ENCODE measurements at regions not wholly inside any gene's neighbourhood (a gene's known extent, or its start where the extent isn't known, plus 50 kb on each side); places are given as distances from the start of the nearest gene placed in this dataset.

DNA sequence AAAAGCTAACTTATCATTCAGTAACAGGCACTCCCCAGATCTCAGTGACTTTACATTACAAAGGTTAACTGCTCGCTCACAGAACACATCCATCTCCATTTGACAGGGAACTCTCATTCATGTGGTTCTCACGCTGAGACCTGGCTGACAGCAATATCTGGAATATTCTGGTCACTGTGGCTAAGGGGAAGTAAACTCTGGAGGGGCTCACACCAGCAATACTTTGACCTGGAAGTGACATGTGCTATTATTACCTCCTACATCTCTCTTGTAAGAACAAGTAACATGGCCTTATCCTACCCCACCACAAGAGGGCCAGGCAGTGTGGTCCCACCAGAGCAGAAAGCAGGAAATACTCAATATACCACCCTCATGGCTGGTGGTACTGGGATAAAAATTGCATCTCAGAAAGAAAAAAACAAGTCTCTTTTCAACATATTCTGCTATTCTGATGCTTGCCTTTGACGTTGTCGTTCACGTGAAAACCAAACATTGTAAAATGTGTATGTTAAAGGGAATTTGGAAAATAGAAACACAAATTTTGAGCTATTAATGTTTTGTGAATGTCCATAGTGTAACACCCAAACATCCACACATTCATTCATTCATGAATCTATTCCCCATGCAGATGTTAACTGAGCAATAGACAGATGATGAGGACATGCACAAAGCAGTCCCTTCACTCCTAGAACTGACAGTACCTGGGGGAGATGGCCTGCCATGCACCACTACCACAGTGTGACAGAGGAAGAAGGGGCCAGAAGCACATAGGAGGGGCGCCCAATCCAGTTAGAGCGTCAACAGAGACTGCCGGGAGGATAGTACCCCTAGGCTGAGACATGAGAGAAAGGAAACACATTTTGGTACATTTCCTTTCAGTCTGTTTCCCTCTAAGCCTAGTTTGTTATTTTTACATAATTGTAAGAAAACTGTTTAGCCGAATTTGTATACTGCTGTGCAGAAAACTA lies 166.0 kb upstream of the SP4 start:
- in situ Hi-C loops (cut with HindIII; ENCODE audit: low sequenced_read_pairs) = no loop called here
- DNase-seq (ENCODE audit: low read depth, low spot score) = peak; percentile 13

DNA sequence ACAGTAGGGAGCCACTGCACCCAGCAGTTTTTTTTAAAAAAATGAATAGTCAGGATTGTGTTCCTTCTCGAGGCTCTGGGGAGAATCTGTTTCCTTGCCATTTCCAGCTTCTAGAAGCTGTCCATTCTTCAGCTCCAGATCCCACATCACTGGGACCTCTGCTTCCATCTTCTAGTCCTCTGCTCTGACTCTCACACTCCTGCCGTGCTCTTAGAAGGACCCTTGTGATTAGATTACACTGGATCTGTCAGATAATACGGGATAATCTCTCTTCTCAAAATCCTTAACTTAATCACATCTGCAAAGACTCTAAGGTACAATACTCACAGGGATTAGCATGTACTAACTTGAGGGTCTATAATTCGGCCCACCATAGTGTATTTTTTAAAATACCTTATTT lies 158.9 kb upstream of the SP4 start:
- TF ChIP-seq, protein P1, sequence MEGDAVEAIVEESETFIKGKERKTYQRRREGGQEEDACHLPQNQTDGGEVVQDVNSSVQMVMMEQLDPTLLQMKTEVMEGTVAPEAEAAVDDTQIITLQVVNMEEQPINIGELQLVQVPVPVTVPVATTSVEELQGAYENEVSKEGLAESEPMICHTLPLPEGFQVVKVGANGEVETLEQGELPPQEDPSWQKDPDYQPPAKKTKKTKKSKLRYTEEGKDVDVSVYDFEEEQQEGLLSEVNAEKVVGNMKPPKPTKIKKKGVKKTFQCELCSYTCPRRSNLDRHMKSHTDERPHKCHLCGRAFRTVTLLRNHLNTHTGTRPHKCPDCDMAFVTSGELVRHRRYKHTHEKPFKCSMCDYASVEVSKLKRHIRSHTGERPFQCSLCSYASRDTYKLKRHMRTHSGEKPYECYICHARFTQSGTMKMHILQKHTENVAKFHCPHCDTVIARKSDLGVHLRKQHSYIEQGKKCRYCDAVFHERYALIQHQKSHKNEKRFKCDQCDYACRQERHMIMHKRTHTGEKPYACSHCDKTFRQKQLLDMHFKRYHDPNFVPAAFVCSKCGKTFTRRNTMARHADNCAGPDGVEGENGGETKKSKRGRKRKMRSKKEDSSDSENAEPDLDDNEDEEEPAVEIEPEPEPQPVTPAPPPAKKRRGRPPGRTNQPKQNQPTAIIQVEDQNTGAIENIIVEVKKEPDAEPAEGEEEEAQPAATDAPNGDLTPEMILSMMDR (IDR thresholded peaks at IDR 0.05; ENCODE audit: low read depth, low read length) = no peak
- in situ Hi-C loops (cut with HindIII; ENCODE audit: low sequenced_read_pairs) = no loop called here
- no peak for DNase-seq (ENCODE audit: low read depth, low spot score)

More for the DNA sequence above, 166.0 kb upstream of the SP4 start:
- TF ChIP-seq, protein P1 (IDR thresholded peaks at IDR 0.05; ENCODE audit: low read depth, low read length) = peak; percentile 55
- no peak overlapping the region for H3K4me3 ChIP-seq (ENCODE audit: low read depth, low read length)

DNA sequence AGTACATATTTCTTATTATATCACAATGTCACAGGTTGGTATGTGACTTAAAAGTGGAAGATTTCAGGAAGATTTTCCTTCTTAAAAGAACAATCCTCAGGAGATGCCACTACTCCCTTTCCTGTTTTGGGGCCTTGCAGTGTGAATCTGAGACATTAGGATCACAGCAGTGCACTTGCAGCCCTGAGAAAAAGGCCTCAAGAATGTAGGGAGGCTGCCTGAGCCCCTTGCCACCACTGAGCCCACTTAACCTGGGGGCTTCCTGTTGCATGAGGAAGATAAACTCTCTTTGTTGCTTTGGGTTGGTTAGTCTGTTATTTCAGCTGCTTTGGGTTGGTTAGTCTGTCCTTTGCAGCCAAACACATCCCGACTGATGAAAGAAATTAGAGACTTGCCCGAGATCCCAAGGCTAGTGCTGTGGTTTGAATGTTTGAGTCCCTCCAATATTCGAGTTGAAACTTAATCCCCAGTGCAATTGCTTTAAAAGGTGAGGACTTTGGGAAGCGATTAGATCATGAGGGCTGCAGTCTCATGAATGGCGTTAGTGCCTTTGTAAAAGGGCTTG lies 151.3 kb upstream of the SP4 start:
- in situ Hi-C loops (cut with HindIII; ENCODE audit: low sequenced_read_pairs) = no loop called here
- DNase-seq (ENCODE audit: low read depth, low spot score) = no peak
- H3K4me3 ChIP-seq (ENCODE audit: low read depth, low read length) = no peak overlapping the region
- TF ChIP-seq, protein P1 (IDR thresholded peaks at IDR 0.05; ENCODE audit: low read depth, low read length) = no peak

More for the DNA sequence above, 158.9 kb upstream of the SP4 start:
- no peak overlapping the region for H3K4me3 ChIP-seq (ENCODE audit: low read depth, low read length)

DNA sequence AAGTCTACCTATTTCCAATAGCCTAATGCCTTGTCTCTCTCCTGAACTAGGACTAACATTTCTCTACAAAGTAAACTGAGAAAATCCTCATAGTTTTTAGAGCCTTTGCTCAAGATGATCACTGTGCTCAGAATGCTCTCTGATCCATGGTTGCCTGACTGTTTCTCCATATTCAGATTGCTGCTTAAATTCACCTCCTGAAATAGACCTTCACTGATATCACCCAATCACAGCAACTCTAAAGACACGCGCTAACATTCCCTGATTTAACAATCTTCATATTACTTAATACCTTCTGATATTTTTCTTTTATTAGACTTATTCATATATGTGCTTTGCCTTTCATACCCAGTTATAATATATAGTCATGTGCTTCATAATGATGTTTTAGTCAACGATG lies 148.9 kb upstream of the SP4 start:
- in situ Hi-C loops (cut with HindIII; ENCODE audit: low sequenced_read_pairs) = no loop called here
- TF ChIP-seq, protein P1 (IDR thresholded peaks at IDR 0.05; ENCODE audit: low read depth, low read length) = no peak
- no peak overlapping the region for H3K4me3 ChIP-seq (ENCODE audit: low read depth, low read length)
- DNase-seq (ENCODE audit: low read depth, low spot score) = no peak

DNA sequence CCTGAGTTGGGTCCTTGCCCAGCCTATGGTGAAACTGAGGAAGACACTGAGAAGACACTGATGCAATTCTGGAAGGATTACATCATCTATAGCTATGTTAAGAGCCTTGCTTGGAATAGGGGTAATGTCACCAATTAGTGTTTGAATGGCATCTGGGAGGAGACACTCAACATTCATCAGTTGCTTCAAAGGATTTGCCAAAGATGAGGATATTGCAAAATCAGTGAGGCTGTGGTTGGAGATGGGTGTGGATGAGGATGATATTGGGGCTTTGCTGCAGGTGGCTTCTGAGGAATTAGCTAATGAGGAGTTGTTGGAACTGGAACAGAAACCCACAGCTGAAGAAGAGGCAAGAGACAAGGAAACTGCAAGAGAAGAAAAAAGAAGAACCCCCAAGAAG lies 146.7 kb upstream of the SP4 start:
- H3K4me3 ChIP-seq (ENCODE audit: low read depth, low read length) = no peak overlapping the region
- in situ Hi-C loops (cut with HindIII; ENCODE audit: low sequenced_read_pairs) = no loop called here
- TF ChIP-seq, protein P1 (IDR thresholded peaks at IDR 0.05; ENCODE audit: low read depth, low read length) = no peak
- DNase-seq (ENCODE audit: low read depth, low spot score) = no peak

DNA sequence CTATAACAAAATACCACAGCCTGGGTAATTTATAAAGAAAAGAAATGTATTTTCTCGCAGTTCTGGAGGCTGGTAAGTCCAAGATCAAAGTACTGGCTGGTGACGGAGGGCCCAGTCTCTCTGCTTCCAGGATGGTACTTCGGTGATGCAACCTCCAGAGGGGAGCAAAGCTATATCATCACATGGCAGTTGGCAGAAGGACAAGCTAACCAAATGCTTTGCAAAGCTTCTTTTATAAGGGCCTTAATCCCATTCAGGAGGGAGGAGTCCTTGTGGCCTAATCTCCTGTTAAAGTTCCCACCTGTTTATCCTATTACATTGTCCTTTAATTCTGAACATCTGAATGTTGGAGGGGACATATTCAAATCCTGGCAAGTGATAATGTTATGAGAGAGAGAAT lies 134.1 kb upstream of the SP4 start:
- DNase-seq (ENCODE audit: low read depth, low spot score) = no peak
- TF ChIP-seq, protein P1 (IDR thresholded peaks at IDR 0.05; ENCODE audit: low read depth, low read length) = no peak
- H3K4me3 ChIP-seq (ENCODE audit: low read depth, low read length) = no peak overlapping the region
- in situ Hi-C loops (cut with HindIII; ENCODE audit: low sequenced_read_pairs) = no loop called here

All from astrocyte of the spinal cord (primary cell).